ENCODE measurements at regions not wholly inside any gene's neighbourhood (a gene's known extent, or its start where the extent isn't known, plus 50 kb on each side); places are given as distances from the start of the nearest gene placed in this dataset.
"Not testable (repeated sequence)": the region's sequence is repeated elsewhere in the genome, so short reads cannot be mapped to it uniquely, and the experiment has no call there.

DNA sequence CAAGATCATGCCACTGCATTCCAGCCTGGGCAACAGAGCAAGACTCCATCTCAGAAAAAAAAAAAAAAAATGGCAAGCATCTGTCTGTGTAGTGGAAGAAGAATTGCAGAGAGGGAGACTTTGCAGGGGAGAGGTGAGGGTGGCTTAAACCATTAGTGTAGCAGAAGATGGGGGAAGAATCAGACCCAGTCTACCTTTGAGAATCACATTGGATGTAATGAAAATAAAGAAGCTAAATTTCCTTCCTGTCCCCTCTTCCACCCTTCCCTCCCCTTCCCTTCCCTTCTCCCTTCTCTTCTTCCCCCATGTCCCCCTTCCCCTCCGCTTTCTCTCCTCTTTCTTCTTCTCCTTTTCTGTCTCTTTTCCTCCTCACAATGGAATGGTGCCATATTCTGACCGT is 180.8 kb upstream of the SVIL start:
- intact Hi-C loops (cut with DNase I; ENCODE audit: low total_unique reads): no loop called here
- TF ChIP-seq, protein P1, sequence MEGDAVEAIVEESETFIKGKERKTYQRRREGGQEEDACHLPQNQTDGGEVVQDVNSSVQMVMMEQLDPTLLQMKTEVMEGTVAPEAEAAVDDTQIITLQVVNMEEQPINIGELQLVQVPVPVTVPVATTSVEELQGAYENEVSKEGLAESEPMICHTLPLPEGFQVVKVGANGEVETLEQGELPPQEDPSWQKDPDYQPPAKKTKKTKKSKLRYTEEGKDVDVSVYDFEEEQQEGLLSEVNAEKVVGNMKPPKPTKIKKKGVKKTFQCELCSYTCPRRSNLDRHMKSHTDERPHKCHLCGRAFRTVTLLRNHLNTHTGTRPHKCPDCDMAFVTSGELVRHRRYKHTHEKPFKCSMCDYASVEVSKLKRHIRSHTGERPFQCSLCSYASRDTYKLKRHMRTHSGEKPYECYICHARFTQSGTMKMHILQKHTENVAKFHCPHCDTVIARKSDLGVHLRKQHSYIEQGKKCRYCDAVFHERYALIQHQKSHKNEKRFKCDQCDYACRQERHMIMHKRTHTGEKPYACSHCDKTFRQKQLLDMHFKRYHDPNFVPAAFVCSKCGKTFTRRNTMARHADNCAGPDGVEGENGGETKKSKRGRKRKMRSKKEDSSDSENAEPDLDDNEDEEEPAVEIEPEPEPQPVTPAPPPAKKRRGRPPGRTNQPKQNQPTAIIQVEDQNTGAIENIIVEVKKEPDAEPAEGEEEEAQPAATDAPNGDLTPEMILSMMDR (IDR thresholded peaks at IDR 0.05): no peak
- Histone ChIP-seq H3K9me3 (no peaks in the 10 kb centered on the region), H3K36me3 (no peaks in the 10 kb centered on the region), H3K27ac (no peak overlapping the region), H3K27me3 (no peaks in the 10 kb centered on the region), H3K4me1 (peaks cover 0 to 36% (median 17%) of the 10 kb centered on the region in 4 donors), H3K4me3 (no peak overlapping the region)
- no peak for DNase-seq

DNA sequence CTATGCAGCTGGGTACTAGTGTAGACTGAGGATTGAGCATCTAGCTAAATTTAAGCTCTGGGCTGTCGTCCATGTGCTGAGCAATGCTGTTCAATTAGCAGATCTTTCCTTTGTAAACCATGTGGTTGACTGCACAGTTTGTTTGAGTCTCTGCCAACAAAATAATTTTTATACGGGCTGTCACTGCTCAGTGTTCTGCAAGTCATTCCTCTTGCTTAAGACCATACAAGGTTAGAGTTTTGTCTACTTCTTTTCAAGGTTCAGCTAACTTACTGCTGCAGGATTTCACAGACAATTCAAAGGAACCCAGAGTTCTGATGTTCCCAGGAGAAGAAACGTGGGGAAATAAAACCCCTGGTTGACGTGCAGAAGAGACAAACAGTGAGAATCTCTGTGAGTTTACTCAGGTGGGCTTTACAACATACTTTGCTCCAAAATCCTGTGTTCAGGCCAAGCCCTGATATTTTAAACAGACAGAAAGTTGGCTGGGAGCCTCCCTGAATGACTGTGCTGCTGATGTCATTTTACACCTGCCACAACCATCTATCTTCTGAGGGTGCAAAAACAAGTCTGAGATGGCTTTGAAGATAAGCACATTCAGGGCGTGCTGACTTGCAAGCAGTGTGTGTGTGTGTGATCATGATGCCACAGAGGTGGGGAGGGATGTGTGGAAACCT is 177.1 kb upstream of the SVIL start:
- peaks cover 0 to 48% (median 21%) of the 10 kb centered on the region in 4 donors for H3K4me1 ChIP-seq
- intact Hi-C loops (cut with DNase I; ENCODE audit: low total_unique reads): no loop called here
- peak overlapping the region; percentile 79 to 89 for H3K27ac ChIP-seq
- TF ChIP-seq, protein P1 (IDR thresholded peaks at IDR 0.05): no peak
- DNase-seq: peak; percentile 69 to 84
- H3K36me3 ChIP-seq: no peaks in the 10 kb centered on the region
- peak overlapping the region in 1 of 2 donors; percentile 10 for H3K4me3 ChIP-seq
- no peaks in the 10 kb centered on the region for H3K9me3 ChIP-seq
- H3K27me3 ChIP-seq: no peaks in the 10 kb centered on the region

DNA sequence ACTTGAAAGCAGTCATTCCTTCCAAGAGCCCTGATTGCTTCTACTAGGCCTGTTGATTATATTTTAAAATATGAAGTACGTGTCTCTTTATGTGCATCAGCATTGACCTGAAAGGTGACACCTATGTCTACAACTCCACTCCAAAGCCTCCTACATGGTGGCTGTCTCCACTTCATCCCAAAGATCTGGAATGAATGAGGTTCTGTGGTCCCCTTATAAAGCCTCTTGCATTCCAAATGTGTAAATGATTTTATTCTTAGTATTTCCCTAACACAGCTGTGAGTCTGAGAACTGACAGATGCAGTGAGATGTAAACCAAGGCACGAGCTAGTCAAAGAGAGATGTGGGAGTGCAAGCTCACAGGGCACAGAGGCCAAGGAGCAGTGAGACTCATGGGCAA is 176.0 kb upstream of the SVIL start:
- Histone ChIP-seq H3K4me1 (peaks cover 0 to 56% (median 24%) of the 10 kb centered on the region in 4 donors), H3K27ac (peak overlapping the region; percentile 79 to 89), H3K9me3 (no peaks in the 10 kb centered on the region), H3K36me3 (no peaks in the 10 kb centered on the region), H3K27me3 (no peaks in the 10 kb centered on the region), H3K4me3 (no peak overlapping the region)
- TF ChIP-seq, protein P1 (IDR thresholded peaks at IDR 0.05): no peak
- no peak for DNase-seq
- intact Hi-C loops (cut with DNase I; ENCODE audit: low total_unique reads): no loop called here

DNA sequence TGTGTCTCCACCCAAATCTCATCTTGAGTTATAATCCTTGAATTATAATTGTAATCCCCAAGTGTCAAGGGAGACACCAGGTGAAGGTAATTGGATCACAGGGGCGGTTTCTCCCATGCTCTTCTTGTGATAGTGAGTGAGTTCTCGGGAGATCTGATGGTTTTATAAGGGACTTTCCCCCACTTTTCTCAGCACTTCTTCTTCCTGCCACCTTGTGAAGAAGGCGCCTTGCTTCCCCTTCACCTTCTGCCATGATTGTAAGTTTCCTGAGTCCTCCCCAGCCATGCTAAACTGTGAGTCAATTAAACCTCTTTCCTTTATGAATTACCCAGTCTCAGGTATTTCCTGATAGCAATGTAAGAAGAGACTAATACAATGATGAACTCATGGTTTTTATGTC is 175.5 kb upstream of the SVIL start:
- H3K36me3 ChIP-seq; H3K27me3 ChIP-seq; H3K9me3 ChIP-seq; DNase-seq; intact Hi-C loops (cut with DNase I; ENCODE audit: low total_unique reads); H3K4me3 ChIP-seq: not testable (repeated sequence)
- H3K4me1 ChIP-seq: peaks cover 0 to 56% (median 29%) of the 10 kb centered on the region in 4 donors
- H3K27ac ChIP-seq: peak overlapping the region; percentile 79 to 89

DNA sequence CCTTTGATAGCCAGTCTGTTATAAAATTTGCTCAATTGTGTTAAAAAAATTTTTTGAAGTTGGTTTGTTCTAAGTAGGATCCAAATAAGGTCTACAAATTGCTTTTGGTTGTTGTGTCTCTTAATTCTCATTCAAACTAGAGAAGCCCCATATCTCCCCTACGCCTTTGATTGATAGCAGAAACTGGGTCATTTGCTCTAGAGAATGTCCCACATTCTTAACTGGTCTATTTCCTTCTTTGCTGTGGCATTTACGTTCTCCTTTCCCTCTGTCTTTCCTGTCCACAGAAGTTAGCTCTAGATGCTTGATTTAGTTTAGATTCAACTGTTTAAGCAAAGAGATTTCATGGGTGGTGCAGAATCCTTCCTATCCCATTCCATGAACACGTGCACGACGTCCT is 174.6 kb upstream of the SVIL start:
- H3K9me3 ChIP-seq: no peaks in the 10 kb centered on the region
- TF ChIP-seq, protein P1 (IDR thresholded peaks at IDR 0.05): no peak
- DNase-seq: no peak
- intact Hi-C loops (cut with DNase I; ENCODE audit: low total_unique reads): loop anchor here (10.0 kb wide), 2 partner anchors 65 to 135 kb away; no protein-coding TSS in a partner anchor
- H3K27me3 ChIP-seq: no peaks in the 10 kb centered on the region
- no peaks in the 10 kb centered on the region for H3K36me3 ChIP-seq
- peaks cover 0 to 65% (median 37%) of the 10 kb centered on the region in 4 donors for H3K4me1 ChIP-seq
- H3K4me3 ChIP-seq: no peak overlapping the region
- H3K27ac ChIP-seq: no peak overlapping the region

DNA sequence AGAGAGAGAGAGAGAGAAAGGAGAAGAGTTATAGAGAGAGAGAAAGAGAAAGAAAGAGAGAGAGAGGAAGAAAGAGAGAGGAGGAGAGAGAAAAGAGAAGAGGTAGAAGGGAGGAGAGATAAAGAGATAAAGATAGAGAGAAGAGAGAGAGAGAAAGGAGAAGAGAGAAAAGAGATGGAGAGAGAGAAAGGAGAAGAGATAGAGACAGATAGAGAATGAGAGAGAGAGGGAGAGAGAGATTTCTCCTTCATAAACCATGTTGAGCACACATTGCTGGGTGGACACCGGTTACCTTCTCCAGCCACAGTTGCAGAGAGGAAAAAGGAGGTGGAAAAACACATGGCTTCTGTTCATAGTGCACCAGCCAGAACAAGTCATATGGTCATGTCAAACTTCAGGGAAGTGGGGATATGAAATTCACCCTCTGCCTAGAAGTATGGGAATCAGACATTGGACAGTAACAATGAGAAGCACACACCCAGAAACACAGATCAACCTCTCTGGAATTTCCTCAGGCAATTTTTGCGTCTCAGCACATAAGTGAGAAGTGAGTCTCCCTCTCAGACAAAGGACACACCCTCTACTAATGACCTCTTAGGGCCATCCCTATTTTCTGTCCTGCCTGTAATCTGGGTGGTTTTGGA is 172.5 kb upstream of the SVIL start:
- no peaks in the 10 kb centered on the region for H3K27me3 ChIP-seq
- no peaks in the 10 kb centered on the region for H3K36me3 ChIP-seq
- intact Hi-C loops (cut with DNase I; ENCODE audit: low total_unique reads): loop anchor here (10.0 kb wide), 2 partner anchors 68 to 138 kb away; no protein-coding TSS in a partner anchor
- no peaks in the 10 kb centered on the region for H3K9me3 ChIP-seq
- TF ChIP-seq, protein P1 (IDR thresholded peaks at IDR 0.05): no peak
- no peak for DNase-seq
- peak overlapping the region; percentile 30 to 68 for H3K27ac ChIP-seq
- H3K4me1 ChIP-seq: peaks cover 0 to 72% (median 47%) of the 10 kb centered on the region in 4 donors
- no peak overlapping the region for H3K4me3 ChIP-seq
